H1 (cell line): ENCODE measurements at regions not wholly inside any gene's neighbourhood (a gene's known extent, or its start where the extent isn't known, plus 50 kb on each side); places are given as distances from the start of the nearest gene placed in this dataset.

Experiments used
- FOSL1 ChIP-seq: IDR thresholded peaks from 2 replicates; pipeline ENCODE4 v1.6.1; 2011; ENCODE audit warnings: mild to moderate bottlenecking, low read depth, low read length, moderate library complexity; ENCODE audit not compliant: insufficient read depth
- RAD21 ChIP-seq, 2 experiments: IDR thresholded peaks in 1 of 2; conservative IDR thresholded peaks in 1 of 2; 2 replicates each; pipeline ENCODE4 v1.6.1; 2011; ENCODE audit warnings: low read depth in 2 of 2, low read length in 2 of 2, improper control_type of control experiment in 1 of 2, inconsistent platforms in 1 of 2, mild to moderate bottlenecking in 1 of 2, moderate library complexity in 1 of 2
- RNF2 ChIP-seq: fragments of 200-900, 300-1000 bp; sonication (generic); IDR thresholded peaks from 2 replicates; pipeline ENCODE4 v1.7.1; 2016; ENCODE audit warnings: borderline replicate concordance, low read depth, mild to moderate bottlenecking, antibody characterized with exemption, low read length; ENCODE audit not compliant: poor library complexity, severe bottlenecking; ENCODE audit errors: missing control alignments
- SIN3A ChIP-seq, 2 experiments: IDR thresholded peaks in 1 of 2; conservative IDR thresholded peaks in 1 of 2; 2 replicates each; pipeline ENCODE4 v1.6.1; 2011 to 2012; ENCODE audit warnings: low read length in 2 of 2, improper control_type of control experiment in 1 of 2, low read depth in 1 of 2, mild to moderate bottlenecking in 1 of 2
- SIRT6 ChIP-seq: IDR thresholded peaks from one replicate; pipeline ENCODE4 v1.7.1; 2012; ENCODE audit warnings: low read length, inconsistent platforms
- SUZ12 ChIP-seq: fragments of 200-600 bp; sonication (generic); IDR thresholded peaks from 2 replicates; pipeline ENCODE4 v1.6.1; 2012; ENCODE audit warnings: mild to moderate bottlenecking, inconsistent platforms, low read length, moderate library complexity, mixed read lengths
- TAF7 ChIP-seq: optimal IDR thresholded peaks from 2 replicates; pipeline ENCODE3; 2011; ENCODE audit warnings: low read depth, mild to moderate bottlenecking, inconsistent platforms, low read length, moderate library complexity, borderline replicate concordance
- ZNF274 ChIP-seq: IDR thresholded peaks from 2 replicates; pipeline ENCODE4 v1.7.0; 2012; ENCODE audit warnings: low read length, borderline replicate concordance; ENCODE audit errors: extremely low read depth
- TF ChIP-seq, protein P1 (sequence below): fragments of 300-600 bp; sonication (generic); IDR thresholded peaks from 2 replicates; pipeline ENCODE4 v1.7.1; 2012; ENCODE audit warnings: low read length, moderate library complexity, mild to moderate bottlenecking, inconsistent platforms; ENCODE audit not compliant: insufficient replicate concordance
- TF ChIP-seq, protein P2 (sequence below): IDR thresholded peaks from 2 replicates; pipeline ENCODE4 v1.6.1; 2011; ENCODE audit warnings: low read length, improper control_type of control experiment

DNA sequence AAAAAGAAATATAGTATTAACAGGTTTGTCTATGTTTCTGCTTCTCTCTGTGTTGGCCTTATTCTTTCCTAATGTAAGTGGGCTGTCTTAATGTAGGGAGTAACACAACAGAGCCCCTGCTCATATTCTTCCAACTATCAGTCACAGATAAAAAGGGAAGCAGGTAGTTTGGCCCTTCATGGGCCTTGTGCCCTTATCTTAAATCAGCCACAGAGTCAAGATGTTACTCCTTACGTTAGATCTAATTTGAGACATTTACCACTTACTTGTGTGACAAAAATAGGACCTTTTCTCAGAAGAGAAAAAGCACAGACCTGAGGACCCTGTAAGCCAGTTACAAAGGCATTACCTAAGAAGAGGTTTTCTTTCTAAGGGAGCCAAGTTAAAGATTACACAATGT is 589.0 kb downstream of the GRXCR1 start (continued):
- TF ChIP-seq, protein P1, sequence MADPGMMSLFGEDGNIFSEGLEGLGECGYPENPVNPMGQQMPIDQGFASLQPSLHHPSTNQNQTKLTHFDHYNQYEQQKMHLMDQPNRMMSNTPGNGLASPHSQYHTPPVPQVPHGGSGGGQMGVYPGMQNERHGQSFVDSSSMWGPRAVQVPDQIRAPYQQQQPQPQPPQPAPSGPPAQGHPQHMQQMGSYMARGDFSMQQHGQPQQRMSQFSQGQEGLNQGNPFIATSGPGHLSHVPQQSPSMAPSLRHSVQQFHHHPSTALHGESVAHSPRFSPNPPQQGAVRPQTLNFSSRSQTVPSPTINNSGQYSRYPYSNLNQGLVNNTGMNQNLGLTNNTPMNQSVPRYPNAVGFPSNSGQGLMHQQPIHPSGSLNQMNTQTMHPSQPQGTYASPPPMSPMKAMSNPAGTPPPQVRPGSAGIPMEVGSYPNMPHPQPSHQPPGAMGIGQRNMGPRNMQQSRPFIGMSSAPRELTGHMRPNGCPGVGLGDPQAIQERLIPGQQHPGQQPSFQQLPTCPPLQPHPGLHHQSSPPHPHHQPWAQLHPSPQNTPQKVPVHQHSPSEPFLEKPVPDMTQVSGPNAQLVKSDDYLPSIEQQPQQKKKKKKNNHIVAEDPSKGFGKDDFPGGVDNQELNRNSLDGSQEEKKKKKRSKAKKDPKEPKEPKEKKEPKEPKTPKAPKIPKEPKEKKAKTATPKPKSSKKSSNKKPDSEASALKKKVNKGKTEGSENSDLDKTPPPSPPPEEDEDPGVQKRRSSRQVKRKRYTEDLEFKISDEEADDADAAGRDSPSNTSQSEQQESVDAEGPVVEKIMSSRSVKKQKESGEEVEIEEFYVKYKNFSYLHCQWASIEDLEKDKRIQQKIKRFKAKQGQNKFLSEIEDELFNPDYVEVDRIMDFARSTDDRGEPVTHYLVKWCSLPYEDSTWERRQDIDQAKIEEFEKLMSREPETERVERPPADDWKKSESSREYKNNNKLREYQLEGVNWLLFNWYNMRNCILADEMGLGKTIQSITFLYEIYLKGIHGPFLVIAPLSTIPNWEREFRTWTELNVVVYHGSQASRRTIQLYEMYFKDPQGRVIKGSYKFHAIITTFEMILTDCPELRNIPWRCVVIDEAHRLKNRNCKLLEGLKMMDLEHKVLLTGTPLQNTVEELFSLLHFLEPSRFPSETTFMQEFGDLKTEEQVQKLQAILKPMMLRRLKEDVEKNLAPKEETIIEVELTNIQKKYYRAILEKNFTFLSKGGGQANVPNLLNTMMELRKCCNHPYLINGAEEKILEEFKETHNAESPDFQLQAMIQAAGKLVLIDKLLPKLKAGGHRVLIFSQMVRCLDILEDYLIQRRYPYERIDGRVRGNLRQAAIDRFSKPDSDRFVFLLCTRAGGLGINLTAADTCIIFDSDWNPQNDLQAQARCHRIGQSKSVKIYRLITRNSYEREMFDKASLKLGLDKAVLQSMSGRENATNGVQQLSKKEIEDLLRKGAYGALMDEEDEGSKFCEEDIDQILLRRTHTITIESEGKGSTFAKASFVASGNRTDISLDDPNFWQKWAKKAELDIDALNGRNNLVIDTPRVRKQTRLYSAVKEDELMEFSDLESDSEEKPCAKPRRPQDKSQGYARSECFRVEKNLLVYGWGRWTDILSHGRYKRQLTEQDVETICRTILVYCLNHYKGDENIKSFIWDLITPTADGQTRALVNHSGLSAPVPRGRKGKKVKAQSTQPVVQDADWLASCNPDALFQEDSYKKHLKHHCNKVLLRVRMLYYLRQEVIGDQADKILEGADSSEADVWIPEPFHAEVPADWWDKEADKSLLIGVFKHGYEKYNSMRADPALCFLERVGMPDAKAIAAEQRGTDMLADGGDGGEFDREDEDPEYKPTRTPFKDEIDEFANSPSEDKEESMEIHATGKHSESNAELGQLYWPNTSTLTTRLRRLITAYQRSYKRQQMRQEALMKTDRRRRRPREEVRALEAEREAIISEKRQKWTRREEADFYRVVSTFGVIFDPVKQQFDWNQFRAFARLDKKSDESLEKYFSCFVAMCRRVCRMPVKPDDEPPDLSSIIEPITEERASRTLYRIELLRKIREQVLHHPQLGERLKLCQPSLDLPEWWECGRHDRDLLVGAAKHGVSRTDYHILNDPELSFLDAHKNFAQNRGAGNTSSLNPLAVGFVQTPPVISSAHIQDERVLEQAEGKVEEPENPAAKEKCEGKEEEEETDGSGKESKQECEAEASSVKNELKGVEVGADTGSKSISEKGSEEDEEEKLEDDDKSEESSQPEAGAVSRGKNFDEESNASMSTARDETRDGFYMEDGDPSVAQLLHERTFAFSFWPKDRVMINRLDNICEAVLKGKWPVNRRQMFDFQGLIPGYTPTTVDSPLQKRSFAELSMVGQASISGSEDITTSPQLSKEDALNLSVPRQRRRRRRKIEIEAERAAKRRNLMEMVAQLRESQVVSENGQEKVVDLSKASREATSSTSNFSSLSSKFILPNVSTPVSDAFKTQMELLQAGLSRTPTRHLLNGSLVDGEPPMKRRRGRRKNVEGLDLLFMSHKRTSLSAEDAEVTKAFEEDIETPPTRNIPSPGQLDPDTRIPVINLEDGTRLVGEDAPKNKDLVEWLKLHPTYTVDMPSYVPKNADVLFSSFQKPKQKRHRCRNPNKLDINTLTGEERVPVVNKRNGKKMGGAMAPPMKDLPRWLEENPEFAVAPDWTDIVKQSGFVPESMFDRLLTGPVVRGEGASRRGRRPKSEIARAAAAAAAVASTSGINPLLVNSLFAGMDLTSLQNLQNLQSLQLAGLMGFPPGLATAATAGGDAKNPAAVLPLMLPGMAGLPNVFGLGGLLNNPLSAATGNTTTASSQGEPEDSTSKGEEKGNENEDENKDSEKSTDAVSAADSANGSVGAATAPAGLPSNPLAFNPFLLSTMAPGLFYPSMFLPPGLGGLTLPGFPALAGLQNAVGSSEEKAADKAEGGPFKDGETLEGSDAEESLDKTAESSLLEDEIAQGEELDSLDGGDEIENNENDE = no peak
- TF ChIP-seq SIRT6 (no peak), TAF7 (no peak), FOSL1 (no peak), SUZ12 (no peak), ZNF274 (no peak), SIN3A (conservative IDR thresholded peaks at IDR 0.05 in 1 of 2, IDR thresholded peaks at IDR 0.05 in 1 of 2; ENCODE audit: low read depth in 1 of 2, low read length in 2 of 2) (no peak), RAD21 (IDR thresholded peaks at IDR 0.05 in 1 of 2, conservative IDR thresholded peaks at IDR 0.05 in 1 of 2; ENCODE audit: low read depth in 2 of 2, low read length in 2 of 2) (no peak), RNF2 (no peak)
- TF ChIP-seq, protein P2, sequence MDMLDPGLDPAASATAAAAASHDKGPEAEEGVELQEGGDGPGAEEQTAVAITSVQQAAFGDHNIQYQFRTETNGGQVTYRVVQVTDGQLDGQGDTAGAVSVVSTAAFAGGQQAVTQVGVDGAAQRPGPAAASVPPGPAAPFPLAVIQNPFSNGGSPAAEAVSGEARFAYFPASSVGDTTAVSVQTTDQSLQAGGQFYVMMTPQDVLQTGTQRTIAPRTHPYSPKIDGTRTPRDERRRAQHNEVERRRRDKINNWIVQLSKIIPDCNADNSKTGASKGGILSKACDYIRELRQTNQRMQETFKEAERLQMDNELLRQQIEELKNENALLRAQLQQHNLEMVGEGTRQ = no peak
